Uterus (tissue), 2 donors: ENCODE measurements at regions not wholly inside any gene's neighbourhood (a gene's known extent, or its start where the extent isn't known, plus 50 kb on each side); places are given as distances from the start of the nearest gene placed in this dataset.

Experiments used
- CTCF ChIP-seq, 4 experiments: fragments of 200-600 bp in 2 of 4; fragments of 450-650 bp in 2 of 4; sonication (generic) in 2 of 4; IDR thresholded peaks; one replicate each; pipeline ENCODE4 v1.5.1; 2016 to 2019; ENCODE audit warnings: antibody characterized with exemption in 4 of 4, mild to moderate bottlenecking in 2 of 4, moderate library complexity in 1 of 4
- POLR2A ChIP-seq, 2 donors: fragments of 450-650 bp; IDR thresholded peaks; one replicate each; pipeline ENCODE4 v1.6.1; 2016; ENCODE audit warnings: antibody characterized with exemption in 2 of 2, mild to moderate bottlenecking in 1 of 2, moderate library complexity in 1 of 2

GRCh38 chr3:65151666-65152065 is 463.9 kb upstream of the ADAMTS9 start:
- no peak for TF ChIP-seq CTCF (IDR thresholded peaks at IDR 0.05)
- no peak for TF ChIP-seq POLR2A (IDR thresholded peaks at IDR 0.05)
